ENCODE measurements at regions not wholly inside any gene's neighbourhood (a gene's known extent, or its start where the extent isn't known, plus 50 kb on each side); places are given as distances from the start of the nearest gene placed in this dataset.
"Not testable (repeated sequence)": the region's sequence is repeated elsewhere in the genome, so short reads cannot be mapped to it uniquely, and the experiment has no call there.

- not testable (repeated sequence) for TF ChIP-seq CEBPB (IDR thresholded peaks at IDR 0.05; ENCODE audit: low read depth); ATF3 (IDR thresholded peaks at IDR 0.05); POLR2A (IDR thresholded peaks at IDR 0.05; ENCODE audit: borderline replicate concordance, extremely low read depth, insufficient read depth, insufficient read length); SP1 (IDR thresholded peaks at IDR 0.05; ENCODE audit: low read depth); RAD21 (IDR thresholded peaks at IDR 0.05; ENCODE audit: low read depth); FOSL1 (IDR thresholded peaks at IDR 0.05; ENCODE audit: low read depth); EZH2 (IDR thresholded peaks at IDR 0.05); YY1 (IDR thresholded peaks at IDR 0.05; ENCODE audit: extremely low read depth, insufficient replicate concordance, low read depth, low read length)
- TF ChIP-seq, protein P1, sequence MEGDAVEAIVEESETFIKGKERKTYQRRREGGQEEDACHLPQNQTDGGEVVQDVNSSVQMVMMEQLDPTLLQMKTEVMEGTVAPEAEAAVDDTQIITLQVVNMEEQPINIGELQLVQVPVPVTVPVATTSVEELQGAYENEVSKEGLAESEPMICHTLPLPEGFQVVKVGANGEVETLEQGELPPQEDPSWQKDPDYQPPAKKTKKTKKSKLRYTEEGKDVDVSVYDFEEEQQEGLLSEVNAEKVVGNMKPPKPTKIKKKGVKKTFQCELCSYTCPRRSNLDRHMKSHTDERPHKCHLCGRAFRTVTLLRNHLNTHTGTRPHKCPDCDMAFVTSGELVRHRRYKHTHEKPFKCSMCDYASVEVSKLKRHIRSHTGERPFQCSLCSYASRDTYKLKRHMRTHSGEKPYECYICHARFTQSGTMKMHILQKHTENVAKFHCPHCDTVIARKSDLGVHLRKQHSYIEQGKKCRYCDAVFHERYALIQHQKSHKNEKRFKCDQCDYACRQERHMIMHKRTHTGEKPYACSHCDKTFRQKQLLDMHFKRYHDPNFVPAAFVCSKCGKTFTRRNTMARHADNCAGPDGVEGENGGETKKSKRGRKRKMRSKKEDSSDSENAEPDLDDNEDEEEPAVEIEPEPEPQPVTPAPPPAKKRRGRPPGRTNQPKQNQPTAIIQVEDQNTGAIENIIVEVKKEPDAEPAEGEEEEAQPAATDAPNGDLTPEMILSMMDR (IDR thresholded peaks at IDR 0.05 in 2 of 3, conservative IDR thresholded peaks at IDR 0.05 in 1 of 3; ENCODE audit: borderline replicate concordance in 1 of 3, insufficient read depth in 1 of 3, low read depth in 2 of 3, low read length in 2 of 3), result not testable (repeated sequence)
- TF ChIP-seq, protein P2, sequence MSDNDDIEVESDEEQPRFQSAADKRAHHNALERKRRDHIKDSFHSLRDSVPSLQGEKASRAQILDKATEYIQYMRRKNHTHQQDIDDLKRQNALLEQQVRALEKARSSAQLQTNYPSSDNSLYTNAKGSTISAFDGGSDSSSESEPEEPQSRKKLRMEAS (IDR thresholded peaks at IDR 0.05), result not testable (repeated sequence)
- TF ChIP-seq, protein P3, sequence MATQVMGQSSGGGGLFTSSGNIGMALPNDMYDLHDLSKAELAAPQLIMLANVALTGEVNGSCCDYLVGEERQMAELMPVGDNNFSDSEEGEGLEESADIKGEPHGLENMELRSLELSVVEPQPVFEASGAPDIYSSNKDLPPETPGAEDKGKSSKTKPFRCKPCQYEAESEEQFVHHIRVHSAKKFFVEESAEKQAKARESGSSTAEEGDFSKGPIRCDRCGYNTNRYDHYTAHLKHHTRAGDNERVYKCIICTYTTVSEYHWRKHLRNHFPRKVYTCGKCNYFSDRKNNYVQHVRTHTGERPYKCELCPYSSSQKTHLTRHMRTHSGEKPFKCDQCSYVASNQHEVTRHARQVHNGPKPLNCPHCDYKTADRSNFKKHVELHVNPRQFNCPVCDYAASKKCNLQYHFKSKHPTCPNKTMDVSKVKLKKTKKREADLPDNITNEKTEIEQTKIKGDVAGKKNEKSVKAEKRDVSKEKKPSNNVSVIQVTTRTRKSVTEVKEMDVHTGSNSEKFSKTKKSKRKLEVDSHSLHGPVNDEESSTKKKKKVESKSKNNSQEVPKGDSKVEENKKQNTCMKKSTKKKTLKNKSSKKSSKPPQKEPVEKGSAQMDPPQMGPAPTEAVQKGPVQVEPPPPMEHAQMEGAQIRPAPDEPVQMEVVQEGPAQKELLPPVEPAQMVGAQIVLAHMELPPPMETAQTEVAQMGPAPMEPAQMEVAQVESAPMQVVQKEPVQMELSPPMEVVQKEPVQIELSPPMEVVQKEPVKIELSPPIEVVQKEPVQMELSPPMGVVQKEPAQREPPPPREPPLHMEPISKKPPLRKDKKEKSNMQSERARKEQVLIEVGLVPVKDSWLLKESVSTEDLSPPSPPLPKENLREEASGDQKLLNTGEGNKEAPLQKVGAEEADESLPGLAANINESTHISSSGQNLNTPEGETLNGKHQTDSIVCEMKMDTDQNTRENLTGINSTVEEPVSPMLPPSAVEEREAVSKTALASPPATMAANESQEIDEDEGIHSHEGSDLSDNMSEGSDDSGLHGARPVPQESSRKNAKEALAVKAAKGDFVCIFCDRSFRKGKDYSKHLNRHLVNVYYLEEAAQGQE (IDR thresholded peaks at IDR 0.05; ENCODE audit: low read depth), result not testable (repeated sequence)
These were observed 425.1 kb downstream of the KCNJ18 start for GRCh38 chr17:22117401-22117800.

Measured in HCT116 (cell line).